HFFc6 (cell line): ENCODE measurements at regions not wholly inside any gene's neighbourhood (a gene's known extent, or its start where the extent isn't known, plus 50 kb on each side); places are given as distances from the start of the nearest gene placed in this dataset.

Experiments used
- DNase-seq: peaks from one replicate; pipeline ENCODE4 v3.0.0-alpha.2; 2018
- H3K27ac Mint-ChIP-seq: 2 replicates; pipeline ENCODE4 v1.8.0; 2020; ENCODE audit warnings: mild to moderate bottlenecking, mixed read lengths
- H3K27me3 Mint-ChIP-seq: 2 replicates; pipeline ENCODE4 v1.8.0; 2021; ENCODE audit warnings: mild to moderate bottlenecking, moderate library complexity, mixed read lengths; ENCODE audit not compliant: insufficient read depth
- H3K36me3 Mint-ChIP-seq: 2 replicates; pipeline ENCODE4 v1.8.0; 2021; ENCODE audit warnings: low read depth, mixed read lengths
- H3K4me1 Mint-ChIP-seq: 2 replicates; pipeline ENCODE4 v1.8.0; 2020; ENCODE audit warnings: low read depth, mixed read lengths
- H3K4me3 Mint-ChIP-seq: 2 replicates; pipeline ENCODE4 v1.8.0; 2020; ENCODE audit warnings: mild to moderate bottlenecking, moderate library complexity, mixed read lengths
- H3K9me3 Mint-ChIP-seq: 2 replicates; pipeline ENCODE4 v1.8.0; 2020; ENCODE audit warnings: mild to moderate bottlenecking, mixed read lengths
- CTCF ChIP-seq: fragments of 200-600 bp; sonication (generic); IDR thresholded peaks from 2 replicates; pipeline ENCODE4 v1.5.0; 2021; ENCODE audit warnings: antibody characterized with exemption, mild to moderate bottlenecking

- no peaks in the 10 kb centered on the region for H3K27me3 Mint-ChIP-seq
- H3K4me3 Mint-ChIP-seq, result no peak overlapping the region
- H3K9me3 Mint-ChIP-seq, result peaks cover 34% of the 10 kb centered on the region
- no peak for DNase-seq
- H3K36me3 Mint-ChIP-seq, result 0 out of 2 replicates have a peak, but pooled peaks cover 5% of the 10 kb centered on the region
- TF ChIP-seq CTCF, result no peak
- no peaks in the 10 kb centered on the region for H3K4me1 Mint-ChIP-seq
- no peak overlapping the region for H3K27ac Mint-ChIP-seq
These were observed 1376.4 kb upstream of the CRIM1 start for GRCh38 chr2:34979148-34979547.

- TF ChIP-seq CTCF, result no peak
- H3K4me1 Mint-ChIP-seq, result no peaks in the 10 kb centered on the region
- no peak overlapping the region for H3K27ac Mint-ChIP-seq
- DNase-seq, result no peak
- peaks cover 26% of the 10 kb centered on the region for H3K9me3 Mint-ChIP-seq
- no peaks in the 10 kb centered on the region for H3K27me3 Mint-ChIP-seq
- H3K36me3 Mint-ChIP-seq, result no peaks in the 10 kb centered on the region
- no peak overlapping the region for H3K4me3 Mint-ChIP-seq
These were observed 1362.7 kb upstream of the FAM98A start for GRCh38 chr2:34961822-34962221.

GRCh38 chr2:34954758-34955157 is 1355.7 kb upstream of the FAM98A start:
- Mint-ChIP-seq H3K4me1 (no peaks in the 10 kb centered on the region), H3K27me3 (no peaks in the 10 kb centered on the region)
- no peak for TF ChIP-seq CTCF

GRCh38 chr2:34950797-34951196 is 1351.7 kb upstream of the FAM98A start:
- peaks cover 33% of the 10 kb centered on the region for H3K9me3 Mint-ChIP-seq
- H3K4me1 Mint-ChIP-seq, result no peaks in the 10 kb centered on the region
- DNase-seq, result no peak
- H3K27me3 Mint-ChIP-seq, result no peaks in the 10 kb centered on the region
- H3K36me3 Mint-ChIP-seq, result no peaks in the 10 kb centered on the region; the same call in 1 of the 2 replicates
- H3K27ac Mint-ChIP-seq, result no peak overlapping the region
- no peak for TF ChIP-seq CTCF
- H3K4me3 Mint-ChIP-seq, result no peak overlapping the region

More at GRCh38 chr2:34954758-34955157, 1355.7 kb upstream of the FAM98A start:
- Mint-ChIP-seq H3K27ac (no peak overlapping the region), H3K36me3 (no peaks in the 10 kb centered on the region; the same call in 1 of the 2 replicates), H3K9me3 (peaks cover 12% of the 10 kb centered on the region), H3K4me3 (no peak overlapping the region)
- DNase-seq, result no peak

- Mint-ChIP-seq H3K9me3 (peaks cover 39% of the 10 kb centered on the region), H3K36me3 (no peaks in the 10 kb centered on the region; the same call in 1 of the 2 replicates)
These were observed 1350.2 kb upstream of the FAM98A start for GRCh38 chr2:34949316-34949715.

More at GRCh38 chr2:34949316-34949715, 1350.2 kb upstream of the FAM98A start:
- no peaks in the 10 kb centered on the region for H3K4me1 Mint-ChIP-seq
- DNase-seq, result no peak
- TF ChIP-seq CTCF, result no peak
- H3K4me3 Mint-ChIP-seq, result no peak overlapping the region
- H3K27ac Mint-ChIP-seq, result no peak overlapping the region
- no peaks in the 10 kb centered on the region for H3K27me3 Mint-ChIP-seq
